IMR-90 (cell line): ENCODE measurements at regions not wholly inside any gene's neighbourhood (a gene's known extent, or its start where the extent isn't known, plus 50 kb on each side); places are given as distances from the start of the nearest gene placed in this dataset.

ENCODE experiments used
- ATAC-seq: fragments of 200-7000 bp; cut with Tn5 transposase; 2 replicates; pipeline ENCODE4 v1.9.1; 2020; ENCODE audit warnings: low read depth, mild to moderate bottlenecking, moderate library complexity
- BruUV-seq: library from RNA; stranded (reverse); fragments of 400-500 nt; replicated peaks from 2 replicates; lab custom pipeline; 2021; lab: Mats Ljungman, UMichigan
- CTCF ChIA-PET: fragments of 300-600 bp; formaldehyde crosslinking; extraction: SDS; loops from one replicate; lab custom pipeline; 2021; ENCODE audit warnings: antibody characterized with exemption; lab: Yijun Ruan, JAX
- POLR2A ChIA-PET: fragments of 300-600 bp; sonication (Branson Sonifier 250); formaldehyde crosslinking; loops from one replicate; lab custom pipeline; 2022; ENCODE audit warnings: antibody characterized with exemption; ENCODE audit not compliant: unreplicated experiment; lab: Charles Lee
- DNase-seq: peaks from one replicate; pipeline ENCODE4 v3.0.0; 2013
- H2AFZ ChIP-seq: replicated peaks from 2 replicates; pipeline ENCODE3; 2013; ENCODE audit warnings: low read length, mild to moderate bottlenecking; ENCODE audit not compliant: poor library complexity
- H2AK5ac ChIP-seq: 2 replicates; pipeline ENCODE4 v1.6.1; 2013; ENCODE audit warnings: low read depth, low read length, inconsistent platforms
- H2AK9ac ChIP-seq: replicated peaks from 2 replicates; pipeline ENCODE3; 2013; ENCODE audit warnings: mild to moderate bottlenecking, low read depth, low read length, moderate library complexity; ENCODE audit not compliant: poor library complexity
- H2BK120ac ChIP-seq: 2 replicates; pipeline ENCODE4 v1.6.1; 2013; ENCODE audit warnings: low read depth, low read length, inconsistent platforms
- H2BK15ac ChIP-seq: 3 replicates; pipeline ENCODE4 v1.6.1; 2013; ENCODE audit warnings: low read depth, low read length, inconsistent platforms
- H2BK20ac ChIP-seq: 2 replicates; pipeline ENCODE4 v1.6.1; 2013; ENCODE audit warnings: low read depth, mild to moderate bottlenecking, inconsistent platforms, low read length, moderate library complexity
- H2BK5ac ChIP-seq: 2 replicates; pipeline ENCODE4 v1.6.1; 2013; ENCODE audit warnings: mild to moderate bottlenecking, low read depth, low read length, inconsistent platforms; ENCODE audit not compliant: poor library complexity, severe bottlenecking
- H3K14ac ChIP-seq: replicated peaks from 2 replicates; pipeline ENCODE4 v1.6.1; 2013; ENCODE audit warnings: low read depth, low read length, inconsistent platforms
- H3K18ac ChIP-seq: 2 replicates; pipeline ENCODE4 v1.6.1; 2013; ENCODE audit warnings: low read depth, low read length, control low read depth
- H3K23ac ChIP-seq: 2 replicates; pipeline ENCODE4 v1.6.1; 2013; ENCODE audit warnings: low read depth, low read length, inconsistent platforms
- H3K27ac ChIP-seq: 2 replicates; pipeline ENCODE4 v1.5.1; 2013; ENCODE audit warnings: mild to moderate bottlenecking, control low read depth, low read length; ENCODE audit not compliant: insufficient read depth
- H3K27me3 ChIP-seq: 2 replicates; pipeline ENCODE4 v1.6.1; 2013; ENCODE audit warnings: low read length; ENCODE audit not compliant: control insufficient read depth, insufficient read depth
- H3K36me3 ChIP-seq: 2 replicates; pipeline ENCODE4 v1.6.1; 2013; ENCODE audit warnings: low read length, mixed read lengths; ENCODE audit not compliant: control insufficient read depth, insufficient read depth
- H3K4ac ChIP-seq: 2 replicates; pipeline ENCODE4 v1.6.1; 2013; ENCODE audit warnings: low read depth, low read length, inconsistent platforms
- H3K4me1 ChIP-seq: 2 replicates; pipeline ENCODE4 v1.6.1; 2013; ENCODE audit warnings: low read length, mixed read lengths; ENCODE audit not compliant: control insufficient read depth, insufficient read depth
- H3K4me2 ChIP-seq: 2 replicates; pipeline ENCODE4 v1.6.1; 2013; ENCODE audit warnings: low read depth, mild to moderate bottlenecking, control low read depth, low read length, moderate library complexity
- H3K4me3 ChIP-seq: 2 replicates; pipeline ENCODE4 v1.5.1; 2013; ENCODE audit warnings: low read depth, mild to moderate bottlenecking, control low read depth, low read length, moderate library complexity; ENCODE audit not compliant: insufficient read depth
- H3K56ac ChIP-seq: 2 replicates; pipeline ENCODE4 v1.6.1; 2013; ENCODE audit warnings: low read length, inconsistent platforms; ENCODE audit not compliant: insufficient read depth; ENCODE audit errors: extremely low read depth
- H3K79me1 ChIP-seq, 2 experiments: 2 replicates each; pipeline ENCODE4 v1.6.1; 2013; ENCODE audit warnings: low read length in 2 of 2, inconsistent platforms in 1 of 2, low read depth in 1 of 2
- H3K9ac ChIP-seq: 2 replicates; pipeline ENCODE4 v1.6.1; 2013; ENCODE audit warnings: low read depth, low read length, control low read depth
- H3K9me1 ChIP-seq: 2 replicates; pipeline ENCODE4 v1.6.1; 2013; ENCODE audit warnings: low read length, inconsistent platforms; ENCODE audit not compliant: insufficient read depth
- H3K9me3 ChIP-seq: 2 replicates; pipeline ENCODE4 v1.6.1; 2013; ENCODE audit warnings: low read length; ENCODE audit not compliant: control insufficient read depth, insufficient read depth
- H4K20me1 ChIP-seq: 2 replicates; pipeline ENCODE4 v1.6.1; 2013; ENCODE audit warnings: low read length, inconsistent platforms; ENCODE audit not compliant: insufficient read depth
- H4K5ac ChIP-seq: 2 replicates; pipeline ENCODE4 v1.6.1; 2013; ENCODE audit warnings: mild to moderate bottlenecking, low read depth, low read length, control low read depth
- H4K8ac ChIP-seq, 2 experiments: 2 replicates each; pipeline ENCODE4 v1.6.1; 2013; ENCODE audit warnings: low read depth in 2 of 2, low read length in 2 of 2, control low read depth in 1 of 2, inconsistent platforms in 1 of 2
- H4K91ac ChIP-seq: 2 replicates; pipeline ENCODE4 v1.6.1; 2013; ENCODE audit warnings: low read depth, low read length, inconsistent platforms; ENCODE audit not compliant: insufficient read depth
- BHLHE40 ChIP-seq: fragments of 150-350 bp; IDR thresholded peaks from 2 replicates; pipeline ENCODE4 v1.6.1; 2016; ENCODE audit warnings: mild to moderate bottlenecking, low read depth, low read length
- CEBPB ChIP-seq: IDR thresholded peaks from 2 replicates; pipeline ENCODE4 v1.6.1; 2012; ENCODE audit warnings: low read depth, low read length, improper control_type of control experiment
- CHD1 ChIP-seq: IDR thresholded peaks from 2 replicates; pipeline ENCODE4 v1.6.1; 2012; ENCODE audit warnings: low read depth, low read length, improper control_type of control experiment
- CTCF ChIP-seq: conservative IDR thresholded peaks from 2 replicates; pipeline ENCODE4 v1.5.1; 2012; ENCODE audit warnings: mild to moderate bottlenecking, low read depth, low read length, improper control_type of control experiment
- ELK1 ChIP-seq: fragments of 150-350 bp; IDR thresholded peaks from 2 replicates; pipeline ENCODE4 v1.6.1; 2016; ENCODE audit warnings: low read depth, mild to moderate bottlenecking, low read length, moderate library complexity, borderline replicate concordance
- FOS ChIP-seq: fragments of 150-350 bp; IDR thresholded peaks from 2 replicates; pipeline ENCODE4 v1.6.1; 2016; ENCODE audit warnings: low read depth, low read length
- MAZ ChIP-seq: IDR thresholded peaks from 2 replicates; pipeline ENCODE4 v1.6.1; 2012; ENCODE audit warnings: low read depth, mild to moderate bottlenecking, low read length, improper control_type of control experiment, moderate library complexity, borderline replicate concordance
- MXI1 ChIP-seq: IDR thresholded peaks from 2 replicates; pipeline ENCODE4 v1.6.1; 2012; ENCODE audit warnings: low read depth, mild to moderate bottlenecking, low read length, moderate library complexity, borderline replicate concordance
- NFE2L2 ChIP-seq: fragments of 150-350 bp; IDR thresholded peaks from 2 replicates; pipeline ENCODE4 v1.6.1; 2016; ENCODE audit warnings: low read depth, mild to moderate bottlenecking, low read length
- POLR2A ChIP-seq: IDR thresholded peaks from 2 replicates; pipeline ENCODE4 v1.6.1; 2012; ENCODE audit warnings: mild to moderate bottlenecking, low read depth, low read length
- RAD21 ChIP-seq: IDR thresholded peaks from 2 replicates; pipeline ENCODE4 v1.6.1; 2012; ENCODE audit warnings: low read length, improper control_type of control experiment
- RCOR1 ChIP-seq: IDR thresholded peaks from 2 replicates; pipeline ENCODE4 v1.6.1; 2012; ENCODE audit warnings: mild to moderate bottlenecking, low read length, improper control_type of control experiment; ENCODE audit not compliant: insufficient replicate concordance
- RFX5 ChIP-seq: IDR thresholded peaks from 2 replicates; pipeline ENCODE4 v1.8.0; 2012; ENCODE audit warnings: low read depth, mild to moderate bottlenecking, low read length, moderate library complexity
- SMC3 ChIP-seq: fragments of 150-350 bp; IDR thresholded peaks from 2 replicates; pipeline ENCODE4 v1.6.1; 2016; ENCODE audit warnings: low read depth, mild to moderate bottlenecking, antibody characterized with exemption, low read length, moderate library complexity
- USF2 ChIP-seq: fragments of 150-350 bp; IDR thresholded peaks from 2 replicates; pipeline ENCODE4 v1.6.1; 2017; ENCODE audit warnings: mild to moderate bottlenecking, antibody characterized with exemption, low read length, low read depth
- WGBS, 2 experiments: methylation state at CpG; one replicate each; pipeline versions ENCODE4 v1.1.5 to v1.1.7; 2013; ENCODE audit warnings: missing lambda C conversion rate in 2 of 2; ENCODE audit not compliant: insufficient read length in 1 of 2; ENCODE audit errors: extremely low coverage in 2 of 2; 5-methylcytosine and 5-hydroxymethylcytosine counted together
- dilution Hi-C: fragments of 300-500 bp; cut with HindIII; formaldehyde crosslinking; loops from one replicate; pipeline ENCODE4 v1.14.3; 2018; ENCODE audit warnings: low sequenced_read_pairs; ENCODE audit not compliant: unreplicated experiment
- in situ Hi-C: fragments of 300-500 bp; cut with MboI; formaldehyde crosslinking; loops from 3 replicates; pipeline ENCODE4 v1.14.3; 2019; ENCODE audit warnings: low sequenced_read_pairs, inconsistent platforms, mixed read lengths
- intact Hi-C: fragments of 100-400 bp; cut with micrococcal nuclease; formaldehyde crosslinking; loops from 2 replicates; pipeline ENCODE4 v1.10.0; 2022

GRCh38 chr14:41295734-41296133 lies 310.9 kb upstream of the LRFN5 start:
- Histone ChIP-seq H3K27me3 (no peaks in the 10 kb centered on the region), H2BK15ac (no peak overlapping the region), H2BK5ac (no peak overlapping the region), H3K4me1 (no peaks in the 10 kb centered on the region), H3K79me1 (no peaks in the 10 kb centered on the region), H4K5ac (no peak overlapping the region), H4K8ac (no peak overlapping the region), H3K18ac (no peak overlapping the region), H3K4me3 (no peak overlapping the region), H3K4ac (no peak overlapping the region), H2AK5ac (no peak overlapping the region), H3K9me3 (no peaks in the 10 kb centered on the region), H2AK9ac (no peak overlapping the region), H4K91ac (no peak overlapping the region), H4K20me1 (no peaks in the 10 kb centered on the region), H3K4me2 (no peak overlapping the region), H3K56ac (no peak overlapping the region), H3K27ac (no peak overlapping the region), H3K36me3 (no peaks in the 10 kb centered on the region), H3K9ac (no peak overlapping the region), H2AFZ (no peak overlapping the region), H3K14ac (no peak overlapping the region), H3K23ac (no peak overlapping the region), H2BK120ac (no peak overlapping the region), H3K9me1 (no peaks in the 10 kb centered on the region), H2BK20ac (no peak overlapping the region)
- intact Hi-C loops = no loop called here
- POLR2A ChIA-PET = no interaction called here
- TF ChIP-seq CHD1 (no peak), NFE2L2 (no peak), MAZ (no peak), SMC3 (no peak), FOS (no peak), BHLHE40 (no peak), POLR2A (no peak), RCOR1 (no peak), CEBPB (no peak), USF2 (no peak), MXI1 (no peak), ELK1 (no peak), RFX5 (no peak), RAD21 (no peak), CTCF (no peak)
- DNase-seq (no peak), ATAC-seq (no peak)
- no CpG with 5 or more reads among the region's 3 CpGs for WGBS, 2 experiments
- dilution Hi-C loops = no loop called here
- in situ Hi-C loops = no loop called here
- BruUV-seq = no TSS peak
- CTCF ChIA-PET = no interaction called here
